ENCODE measurements at regions not wholly inside any gene's neighbourhood (a gene's known extent, or its start where the extent isn't known, plus 50 kb on each side); places are given as distances from the start of the nearest gene placed in this dataset.

GRCh38 chr19:56947206-56947605, 106.7 kb upstream of the PEG3 start:
- DNase-seq = no peak

GRCh38 chr19:56949626-56950025, 109.1 kb upstream of the PEG3 start:
- no peak for DNase-seq

- no peak for DNase-seq
Observed at GRCh38 chr19:56951672-56952071, 111.1 kb upstream of the PEG3 start.

- DNase-seq = peak; percentile 61
Observed at GRCh38 chr19:56953470-56953869, 112.9 kb upstream of the PEG3 start.

GRCh38 chr19:56955637-56956216, 115.2 kb upstream of the PEG3 start:
- DNase-seq = no peak

GRCh38 chr19:56956503-56957226, 116.1 kb upstream of the PEG3 start:
- DNase-seq = no peak

GRCh38 chr19:56959205-56959604, 118.7 kb upstream of the PEG3 start:
- no peak for DNase-seq

GRCh38 chr19:56960959-56961543, 120.5 kb upstream of the PEG3 start:
- DNase-seq = no peak

- DNase-seq = no peak
Observed at GRCh38 chr19:56964410-56964920, 123.9 kb upstream of the PEG3 start.

- DNase-seq = peak; percentile 64
Observed at GRCh38 chr19:56966225-56966696, 125.7 kb upstream of the PEG3 start.

GRCh38 chr19:56966697-56967299, 126.3 kb upstream of the PEG3 start:
- DNase-seq = no peak

- peak; percentile 59 for DNase-seq
Observed at GRCh38 chr19:56969156-56969555, 128.6 kb upstream of the PEG3 start.

- peak; percentile 73 for DNase-seq
Observed at GRCh38 chr19:56969759-56970178, 129.2 kb upstream of the PEG3 start.

- DNase-seq = no peak
Observed at GRCh38 chr19:56971230-56971629, 130.7 kb upstream of the PEG3 start.

- DNase-seq = no peak
Observed at GRCh38 chr19:56972291-56972841, 131.8 kb upstream of the PEG3 start.

- no peak for DNase-seq
Observed at GRCh38 chr19:56973713-56974555, 133.4 kb upstream of the PEG3 start.

GRCh38 chr19:56974556-56975207, 134.2 kb upstream of the PEG3 start:
- no peak for DNase-seq

- DNase-seq = no peak
Observed at GRCh38 chr19:56976300-56976699, 135.8 kb upstream of the PEG3 start.

- no peak for DNase-seq
Observed at GRCh38 chr19:56976995-56977906, 136.7 kb upstream of the PEG3 start.

GRCh38 chr19:56978023-56978565, 137.6 kb upstream of the PEG3 start:
- DNase-seq = no peak
